ENCODE measurements at regions not wholly inside any gene's neighbourhood (a gene's known extent, or its start where the extent isn't known, plus 50 kb on each side); places are given as distances from the start of the nearest gene placed in this dataset.

DNA sequence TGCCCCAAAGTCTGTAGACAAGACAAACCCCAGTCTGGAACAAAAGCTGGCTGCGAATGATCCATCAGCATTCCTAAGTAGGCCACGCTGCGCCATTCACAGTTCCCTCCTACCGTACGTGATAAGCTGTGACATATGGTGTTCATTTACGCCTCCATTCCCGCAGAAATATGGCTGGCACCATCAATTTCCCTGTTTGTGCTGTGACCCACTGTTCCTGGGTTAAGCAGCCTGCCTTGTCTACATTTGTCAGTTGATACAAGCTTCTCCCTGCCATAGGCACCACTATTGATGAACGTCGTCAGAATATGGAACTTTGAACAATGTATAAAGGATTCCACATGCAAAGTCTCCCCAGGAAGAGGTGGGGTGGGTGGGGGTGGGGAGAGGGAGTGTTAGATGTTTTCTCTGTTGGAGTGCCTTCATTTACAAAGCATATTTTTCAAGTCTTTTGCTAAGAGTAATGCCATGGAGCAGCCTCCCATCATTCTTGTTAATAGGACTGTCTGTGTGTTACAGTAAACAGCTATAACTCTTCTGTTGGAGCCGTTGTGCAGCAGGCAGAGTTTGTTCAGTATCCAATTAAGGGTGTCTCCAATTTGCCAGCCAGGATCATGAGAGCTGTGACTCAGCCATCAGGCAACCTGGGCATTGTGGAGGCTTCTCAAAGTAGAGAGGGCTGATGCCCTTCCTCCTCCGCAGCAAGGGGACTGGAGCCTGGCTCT lies 294.6 kb downstream of the TMEM114 start:
- no peak for DNase-seq (ENCODE audit: low read depth in 1 of 2, low spot score in 1 of 2)
- Histone ChIP-seq H3K9me3 (ENCODE audit: low read depth) (no peaks in the 10 kb centered on the region), H3K27me3 (no peaks in the 10 kb centered on the region), H3K4me3 (no peak overlapping the region), H3K4me1 (ENCODE audit: low read depth) (no peaks in the 10 kb centered on the region), H3K36me3 (no peaks in the 10 kb centered on the region), H3K27ac (no peak overlapping the region)
- TF ChIP-seq, protein P1, sequence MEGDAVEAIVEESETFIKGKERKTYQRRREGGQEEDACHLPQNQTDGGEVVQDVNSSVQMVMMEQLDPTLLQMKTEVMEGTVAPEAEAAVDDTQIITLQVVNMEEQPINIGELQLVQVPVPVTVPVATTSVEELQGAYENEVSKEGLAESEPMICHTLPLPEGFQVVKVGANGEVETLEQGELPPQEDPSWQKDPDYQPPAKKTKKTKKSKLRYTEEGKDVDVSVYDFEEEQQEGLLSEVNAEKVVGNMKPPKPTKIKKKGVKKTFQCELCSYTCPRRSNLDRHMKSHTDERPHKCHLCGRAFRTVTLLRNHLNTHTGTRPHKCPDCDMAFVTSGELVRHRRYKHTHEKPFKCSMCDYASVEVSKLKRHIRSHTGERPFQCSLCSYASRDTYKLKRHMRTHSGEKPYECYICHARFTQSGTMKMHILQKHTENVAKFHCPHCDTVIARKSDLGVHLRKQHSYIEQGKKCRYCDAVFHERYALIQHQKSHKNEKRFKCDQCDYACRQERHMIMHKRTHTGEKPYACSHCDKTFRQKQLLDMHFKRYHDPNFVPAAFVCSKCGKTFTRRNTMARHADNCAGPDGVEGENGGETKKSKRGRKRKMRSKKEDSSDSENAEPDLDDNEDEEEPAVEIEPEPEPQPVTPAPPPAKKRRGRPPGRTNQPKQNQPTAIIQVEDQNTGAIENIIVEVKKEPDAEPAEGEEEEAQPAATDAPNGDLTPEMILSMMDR (IDR thresholded peaks at IDR 0.05; ENCODE audit: low read depth, low read length), result no peak

DNA sequence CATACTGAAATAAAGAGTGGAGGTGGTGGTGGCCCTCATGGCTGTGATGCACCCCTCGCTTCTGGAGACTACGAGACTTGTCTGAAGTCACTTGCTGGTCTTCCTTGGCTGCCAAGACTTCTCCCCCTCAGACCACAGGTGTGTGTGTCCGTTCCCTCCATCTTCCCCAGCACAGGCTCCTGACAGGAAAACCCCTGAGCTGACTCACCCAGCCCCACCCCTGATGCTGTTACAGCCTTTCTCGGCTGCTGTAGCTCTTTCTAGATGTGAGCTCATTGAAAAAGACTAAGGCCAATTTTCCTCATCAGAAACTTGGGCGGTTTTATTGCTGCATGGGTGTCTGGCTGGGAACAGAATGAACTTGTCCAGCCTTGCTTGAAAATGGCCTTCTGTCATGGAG lies 296.9 kb downstream of the TMEM114 start:
- Histone ChIP-seq H3K36me3 (no peaks in the 10 kb centered on the region), H3K9me3 (ENCODE audit: low read depth) (no peaks in the 10 kb centered on the region), H3K4me1 (ENCODE audit: low read depth) (no peaks in the 10 kb centered on the region), H3K27me3 (no peaks in the 10 kb centered on the region), H3K4me3 (no peak overlapping the region), H3K27ac (no peak overlapping the region)
- TF ChIP-seq, protein P1 (IDR thresholded peaks at IDR 0.05; ENCODE audit: low read depth, low read length), result no peak
- DNase-seq (ENCODE audit: low read depth in 1 of 2, low spot score in 1 of 2), result no peak

DNA sequence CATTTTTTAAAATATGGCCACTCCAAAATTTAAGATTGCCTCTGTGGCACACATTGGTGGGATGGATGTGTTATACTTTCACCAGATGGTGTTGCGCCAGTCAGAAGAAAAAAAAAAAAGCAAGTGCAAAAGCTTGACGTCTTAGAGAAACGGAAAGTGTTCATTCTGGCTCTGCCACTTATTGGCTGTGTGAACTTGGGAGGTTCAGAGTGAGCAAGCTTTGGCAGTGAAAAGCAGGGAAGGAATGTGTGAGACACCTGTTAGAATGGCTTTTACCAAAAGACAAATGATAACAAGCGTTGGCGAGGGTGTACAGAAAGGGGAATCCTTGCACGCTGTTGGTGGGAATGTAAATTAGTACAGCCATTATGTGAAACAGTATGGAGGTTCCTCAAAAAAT lies 298.0 kb downstream of the TMEM114 start:
- no peaks in the 10 kb centered on the region for H3K27me3 ChIP-seq
- H3K9me3 ChIP-seq (ENCODE audit: low read depth), result no peaks in the 10 kb centered on the region
- no peaks in the 10 kb centered on the region for H3K36me3 ChIP-seq
- TF ChIP-seq, protein P1 (IDR thresholded peaks at IDR 0.05; ENCODE audit: low read depth, low read length), result no peak
- no peaks in the 10 kb centered on the region for H3K4me1 ChIP-seq (ENCODE audit: low read depth)
- DNase-seq (ENCODE audit: low read depth in 1 of 2, low spot score in 1 of 2), result no peak
- H3K4me3 ChIP-seq, result no peak overlapping the region
- no peak overlapping the region for H3K27ac ChIP-seq

DNA sequence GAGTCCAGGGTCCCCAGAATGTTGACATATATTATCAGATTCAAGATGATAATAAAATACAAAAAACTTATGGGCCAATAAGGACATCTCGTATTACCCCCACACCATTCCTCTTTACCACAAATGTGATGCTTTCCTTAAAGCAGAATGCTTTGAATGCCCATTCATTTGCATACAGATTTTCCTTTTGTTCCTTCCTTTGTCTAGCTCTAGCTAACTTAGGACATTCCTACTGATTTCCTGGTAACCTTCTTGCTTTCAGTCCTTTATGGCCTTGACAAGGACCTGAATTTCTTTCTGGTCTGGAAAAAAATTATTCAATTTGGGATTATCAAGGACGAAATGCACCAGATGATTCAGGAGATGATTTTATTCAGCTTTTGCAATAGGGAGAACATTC lies 304.0 kb downstream of the TMEM114 start:
- no peak for DNase-seq (ENCODE audit: low read depth in 1 of 2, low spot score in 1 of 2)
- TF ChIP-seq, protein P1 (IDR thresholded peaks at IDR 0.05; ENCODE audit: low read depth, low read length), result no peak
- no peak overlapping the region for H3K4me3 ChIP-seq
- no peaks in the 10 kb centered on the region for H3K36me3 ChIP-seq
- H3K27ac ChIP-seq, result no peak overlapping the region
- no peaks in the 10 kb centered on the region for H3K27me3 ChIP-seq
- H3K4me1 ChIP-seq (ENCODE audit: low read depth), result no peaks in the 10 kb centered on the region
- no peaks in the 10 kb centered on the region for H3K9me3 ChIP-seq (ENCODE audit: low read depth)

DNA sequence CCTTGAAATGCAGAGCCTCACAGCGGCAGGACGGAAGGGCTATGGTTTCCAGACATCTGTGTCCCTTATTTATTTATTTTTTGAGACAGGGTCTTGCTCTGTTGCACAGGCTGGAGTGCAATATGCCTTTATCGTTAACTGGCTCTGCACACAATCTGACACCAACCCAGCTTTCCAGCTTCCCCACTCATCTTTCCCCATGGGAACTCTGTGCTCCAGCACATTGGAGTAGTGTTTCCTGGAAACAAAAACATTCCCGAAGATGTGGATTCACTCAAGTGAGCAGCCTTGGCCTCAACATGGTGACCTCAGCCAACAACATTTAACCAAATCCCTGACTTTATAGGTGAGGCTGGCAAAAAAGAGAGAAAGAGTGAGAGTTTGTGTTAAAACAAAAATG lies 307.1 kb downstream of the TMEM114 start:
- H3K27me3 ChIP-seq, result no peaks in the 10 kb centered on the region
- H3K4me3 ChIP-seq, result no peak overlapping the region
- no peaks in the 10 kb centered on the region for H3K36me3 ChIP-seq
- H3K4me1 ChIP-seq (ENCODE audit: low read depth), result no peaks in the 10 kb centered on the region
- H3K27ac ChIP-seq, result no peak overlapping the region
- TF ChIP-seq, protein P1 (IDR thresholded peaks at IDR 0.05; ENCODE audit: low read depth, low read length), result no peak
- DNase-seq (ENCODE audit: low read depth in 1 of 2, low spot score in 1 of 2), result no peak
- H3K9me3 ChIP-seq (ENCODE audit: low read depth), result no peaks in the 10 kb centered on the region
